ENCODE measurements at regions not wholly inside any gene's neighbourhood (a gene's known extent, or its start where the extent isn't known, plus 50 kb on each side); places are given as distances from the start of the nearest gene placed in this dataset.

DNA sequence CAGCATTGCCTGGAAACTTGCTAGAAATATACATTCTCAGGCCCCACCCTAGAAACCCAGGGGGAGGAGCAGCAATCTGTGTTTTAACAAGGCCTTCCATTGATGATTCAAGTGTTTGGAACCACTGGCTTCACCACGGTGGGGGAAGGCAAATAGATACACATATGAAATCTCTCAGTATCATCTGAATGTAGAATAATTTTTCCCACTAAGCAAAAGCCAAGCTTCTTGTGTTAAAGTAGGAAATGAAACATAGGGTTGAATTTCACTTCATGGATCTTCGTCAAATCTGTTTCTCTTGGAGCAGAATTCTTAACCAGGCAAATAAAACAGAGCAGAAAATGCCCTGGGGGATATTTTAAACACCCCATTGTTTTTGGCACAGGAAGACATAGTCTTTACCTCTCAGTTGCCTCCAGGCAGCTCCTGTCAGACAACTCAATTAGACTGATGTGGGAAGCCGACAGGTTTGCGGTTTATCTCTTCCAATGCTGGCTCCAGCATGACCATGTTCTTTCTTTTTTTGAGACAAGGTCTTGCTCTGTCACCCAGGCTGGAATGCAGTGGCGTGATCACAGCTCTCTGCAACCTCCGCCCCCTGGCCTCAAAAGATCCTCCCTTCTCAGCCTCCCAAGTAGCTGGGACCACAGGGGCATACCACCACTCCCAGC is 213.0 kb downstream of the FOXO1 start:
- TF ChIP-seq, protein P1, sequence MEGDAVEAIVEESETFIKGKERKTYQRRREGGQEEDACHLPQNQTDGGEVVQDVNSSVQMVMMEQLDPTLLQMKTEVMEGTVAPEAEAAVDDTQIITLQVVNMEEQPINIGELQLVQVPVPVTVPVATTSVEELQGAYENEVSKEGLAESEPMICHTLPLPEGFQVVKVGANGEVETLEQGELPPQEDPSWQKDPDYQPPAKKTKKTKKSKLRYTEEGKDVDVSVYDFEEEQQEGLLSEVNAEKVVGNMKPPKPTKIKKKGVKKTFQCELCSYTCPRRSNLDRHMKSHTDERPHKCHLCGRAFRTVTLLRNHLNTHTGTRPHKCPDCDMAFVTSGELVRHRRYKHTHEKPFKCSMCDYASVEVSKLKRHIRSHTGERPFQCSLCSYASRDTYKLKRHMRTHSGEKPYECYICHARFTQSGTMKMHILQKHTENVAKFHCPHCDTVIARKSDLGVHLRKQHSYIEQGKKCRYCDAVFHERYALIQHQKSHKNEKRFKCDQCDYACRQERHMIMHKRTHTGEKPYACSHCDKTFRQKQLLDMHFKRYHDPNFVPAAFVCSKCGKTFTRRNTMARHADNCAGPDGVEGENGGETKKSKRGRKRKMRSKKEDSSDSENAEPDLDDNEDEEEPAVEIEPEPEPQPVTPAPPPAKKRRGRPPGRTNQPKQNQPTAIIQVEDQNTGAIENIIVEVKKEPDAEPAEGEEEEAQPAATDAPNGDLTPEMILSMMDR (conservative IDR thresholded peaks at IDR 0.05; ENCODE audit: low read depth in 2 of 2), result no peak
- TF ChIP-seq, protein P2, sequence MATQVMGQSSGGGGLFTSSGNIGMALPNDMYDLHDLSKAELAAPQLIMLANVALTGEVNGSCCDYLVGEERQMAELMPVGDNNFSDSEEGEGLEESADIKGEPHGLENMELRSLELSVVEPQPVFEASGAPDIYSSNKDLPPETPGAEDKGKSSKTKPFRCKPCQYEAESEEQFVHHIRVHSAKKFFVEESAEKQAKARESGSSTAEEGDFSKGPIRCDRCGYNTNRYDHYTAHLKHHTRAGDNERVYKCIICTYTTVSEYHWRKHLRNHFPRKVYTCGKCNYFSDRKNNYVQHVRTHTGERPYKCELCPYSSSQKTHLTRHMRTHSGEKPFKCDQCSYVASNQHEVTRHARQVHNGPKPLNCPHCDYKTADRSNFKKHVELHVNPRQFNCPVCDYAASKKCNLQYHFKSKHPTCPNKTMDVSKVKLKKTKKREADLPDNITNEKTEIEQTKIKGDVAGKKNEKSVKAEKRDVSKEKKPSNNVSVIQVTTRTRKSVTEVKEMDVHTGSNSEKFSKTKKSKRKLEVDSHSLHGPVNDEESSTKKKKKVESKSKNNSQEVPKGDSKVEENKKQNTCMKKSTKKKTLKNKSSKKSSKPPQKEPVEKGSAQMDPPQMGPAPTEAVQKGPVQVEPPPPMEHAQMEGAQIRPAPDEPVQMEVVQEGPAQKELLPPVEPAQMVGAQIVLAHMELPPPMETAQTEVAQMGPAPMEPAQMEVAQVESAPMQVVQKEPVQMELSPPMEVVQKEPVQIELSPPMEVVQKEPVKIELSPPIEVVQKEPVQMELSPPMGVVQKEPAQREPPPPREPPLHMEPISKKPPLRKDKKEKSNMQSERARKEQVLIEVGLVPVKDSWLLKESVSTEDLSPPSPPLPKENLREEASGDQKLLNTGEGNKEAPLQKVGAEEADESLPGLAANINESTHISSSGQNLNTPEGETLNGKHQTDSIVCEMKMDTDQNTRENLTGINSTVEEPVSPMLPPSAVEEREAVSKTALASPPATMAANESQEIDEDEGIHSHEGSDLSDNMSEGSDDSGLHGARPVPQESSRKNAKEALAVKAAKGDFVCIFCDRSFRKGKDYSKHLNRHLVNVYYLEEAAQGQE (IDR thresholded peaks at IDR 0.05; ENCODE audit: unreplicated experiment), result no peak
- no peak for TF ChIP-seq EZH2 (IDR thresholded peaks at IDR 0.05; ENCODE audit: low read depth, unreplicated experiment)
- no peak for TF ChIP-seq STAT1 (IDR thresholded peaks at IDR 0.05; ENCODE audit: unreplicated experiment)
- TF ChIP-seq POLR2AphosphoS5 (IDR thresholded peaks at IDR 0.05; ENCODE audit: low read depth), result no peak
- no peak for TF ChIP-seq CREB1 (CRISPR knock-in tag; IDR thresholded peaks at IDR 0.05; ENCODE audit: low read depth)
- no peak for TF ChIP-seq EZH2phosphoT487 (IDR thresholded peaks at IDR 0.05; ENCODE audit: unreplicated experiment)
- TF ChIP-seq, protein P3, sequence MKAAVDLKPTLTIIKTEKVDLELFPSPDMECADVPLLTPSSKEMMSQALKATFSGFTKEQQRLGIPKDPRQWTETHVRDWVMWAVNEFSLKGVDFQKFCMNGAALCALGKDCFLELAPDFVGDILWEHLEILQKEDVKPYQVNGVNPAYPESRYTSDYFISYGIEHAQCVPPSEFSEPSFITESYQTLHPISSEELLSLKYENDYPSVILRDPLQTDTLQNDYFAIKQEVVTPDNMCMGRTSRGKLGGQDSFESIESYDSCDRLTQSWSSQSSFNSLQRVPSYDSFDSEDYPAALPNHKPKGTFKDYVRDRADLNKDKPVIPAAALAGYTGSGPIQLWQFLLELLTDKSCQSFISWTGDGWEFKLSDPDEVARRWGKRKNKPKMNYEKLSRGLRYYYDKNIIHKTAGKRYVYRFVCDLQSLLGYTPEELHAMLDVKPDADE (IDR thresholded peaks at IDR 0.05), result no peak
- no peak for TF ChIP-seq ZNF114 (CRISPR knock-in tag; IDR thresholded peaks at IDR 0.05)
- TF ChIP-seq, protein P4, sequence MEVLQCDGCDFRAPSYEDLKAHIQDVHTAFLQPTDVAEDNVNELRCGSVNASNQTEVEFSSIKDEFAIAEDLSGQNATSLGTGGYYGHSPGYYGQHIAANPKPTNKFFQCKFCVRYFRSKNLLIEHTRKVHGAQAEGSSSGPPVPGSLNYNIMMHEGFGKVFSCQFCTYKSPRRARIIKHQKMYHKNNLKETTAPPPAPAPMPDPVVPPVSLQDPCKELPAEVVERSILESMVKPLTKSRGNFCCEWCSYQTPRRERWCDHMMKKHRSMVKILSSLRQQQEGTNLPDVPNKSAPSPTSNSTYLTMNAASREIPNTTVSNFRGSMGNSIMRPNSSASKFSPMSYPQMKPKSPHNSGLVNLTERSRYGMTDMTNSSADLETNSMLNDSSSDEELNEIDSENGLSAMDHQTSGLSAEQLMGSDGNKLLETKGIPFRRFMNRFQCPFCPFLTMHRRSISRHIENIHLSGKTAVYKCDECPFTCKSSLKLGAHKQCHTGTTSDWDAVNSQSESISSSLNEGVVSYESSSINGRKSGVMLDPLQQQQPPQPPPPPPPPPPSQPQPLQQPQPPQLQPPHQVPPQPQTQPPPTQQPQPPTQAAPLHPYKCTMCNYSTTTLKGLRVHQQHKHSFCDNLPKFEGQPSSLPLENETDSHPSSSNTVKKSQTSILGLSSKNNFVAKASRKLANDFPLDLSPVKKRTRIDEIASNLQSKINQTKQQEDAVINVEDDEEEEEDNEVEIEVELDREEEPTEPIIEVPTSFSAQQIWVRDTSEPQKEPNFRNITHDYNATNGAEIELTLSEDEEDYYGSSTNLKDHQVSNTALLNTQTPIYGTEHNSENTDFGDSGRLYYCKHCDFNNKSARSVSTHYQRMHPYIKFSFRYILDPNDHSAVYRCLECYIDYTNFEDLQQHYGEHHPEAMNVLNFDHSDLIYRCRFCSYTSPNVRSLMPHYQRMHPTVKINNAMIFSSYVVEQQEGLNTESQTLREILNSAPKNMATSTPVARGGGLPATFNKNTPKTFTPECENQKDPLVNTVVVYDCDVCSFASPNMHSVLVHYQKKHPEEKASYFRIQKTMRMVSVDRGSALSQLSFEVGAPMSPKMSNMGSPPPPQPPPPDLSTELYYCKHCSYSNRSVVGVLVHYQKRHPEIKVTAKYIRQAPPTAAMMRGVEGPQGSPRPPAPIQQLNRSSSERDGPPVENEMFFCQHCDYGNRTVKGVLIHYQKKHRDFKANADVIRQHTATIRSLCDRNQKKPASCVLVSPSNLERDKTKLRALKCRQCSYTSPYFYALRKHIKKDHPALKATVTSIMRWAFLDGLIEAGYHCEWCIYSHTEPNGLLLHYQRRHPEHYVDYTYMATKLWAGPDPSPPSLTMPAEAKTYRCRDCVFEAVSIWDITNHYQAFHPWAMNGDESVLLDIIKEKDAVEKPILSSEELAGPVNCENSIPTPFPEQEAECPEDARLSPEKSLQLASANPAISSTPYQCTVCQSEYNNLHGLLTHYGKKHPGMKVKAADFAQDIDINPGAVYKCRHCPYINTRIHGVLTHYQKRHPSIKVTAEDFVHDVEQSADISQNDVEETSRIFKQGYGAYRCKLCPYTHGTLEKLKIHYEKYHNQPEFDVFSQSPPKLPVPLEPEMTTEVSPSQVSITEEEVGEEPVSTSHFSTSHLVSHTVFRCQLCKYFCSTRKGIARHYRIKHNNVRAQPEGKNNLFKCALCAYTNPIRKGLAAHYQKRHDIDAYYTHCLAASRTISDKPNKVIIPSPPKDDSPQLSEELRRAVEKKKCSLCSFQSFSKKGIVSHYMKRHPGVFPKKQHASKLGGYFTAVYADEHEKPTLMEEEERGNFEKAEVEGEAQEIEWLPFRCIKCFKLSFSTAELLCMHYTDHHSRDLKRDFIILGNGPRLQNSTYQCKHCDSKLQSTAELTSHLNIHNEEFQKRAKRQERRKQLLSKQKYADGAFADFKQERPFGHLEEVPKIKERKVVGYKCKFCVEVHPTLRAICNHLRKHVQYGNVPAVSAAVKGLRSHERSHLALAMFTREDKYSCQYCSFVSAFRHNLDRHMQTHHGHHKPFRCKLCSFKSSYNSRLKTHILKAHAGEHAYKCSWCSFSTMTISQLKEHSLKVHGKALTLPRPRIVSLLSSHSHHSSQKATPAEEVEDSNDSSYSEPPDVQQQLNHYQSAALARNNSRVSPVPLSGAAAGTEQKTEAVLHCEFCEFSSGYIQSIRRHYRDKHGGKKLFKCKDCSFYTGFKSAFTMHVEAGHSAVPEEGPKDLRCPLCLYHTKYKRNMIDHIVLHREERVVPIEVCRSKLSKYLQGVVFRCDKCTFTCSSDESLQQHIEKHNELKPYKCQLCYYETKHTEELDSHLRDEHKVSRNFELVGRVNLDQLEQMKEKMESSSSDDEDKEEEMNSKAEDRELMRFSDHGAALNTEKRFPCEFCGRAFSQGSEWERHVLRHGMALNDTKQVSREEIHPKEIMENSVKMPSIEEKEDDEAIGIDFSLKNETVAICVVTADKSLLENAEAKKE (CRISPR knock-in tag; IDR thresholded peaks at IDR 0.05), result no peak
- TF ChIP-seq ZNF331 (CRISPR knock-in tag; IDR thresholded peaks at IDR 0.05; ENCODE audit: low read depth), result no peak
- TF ChIP-seq JUNB (IDR thresholded peaks at IDR 0.05; ENCODE audit: unreplicated experiment), result no peak

Measured in GM23338 (cell line).